H9 (cell line): ENCODE measurements at regions not wholly inside any gene's neighbourhood (a gene's known extent, or its start where the extent isn't known, plus 50 kb on each side); places are given as distances from the start of the nearest gene placed in this dataset.
A peak's percentile ranks its signal among the peaks of the same experiment; 100 is the strongest.

Experiments used
- DNase-seq: peaks from one replicate; pipeline ENCODE4 v3.0.0-alpha.2; 2017
- H2AFZ ChIP-seq: one replicate; pipeline ENCODE4 v1.6.1; 2013; ENCODE audit warnings: mild to moderate bottlenecking, low read length, control low read depth, moderate library complexity
- H2AK5ac ChIP-seq: 2 replicates; pipeline ENCODE4 v1.6.1; 2013; ENCODE audit warnings: low read length, control low read depth, mixed read lengths; ENCODE audit not compliant: insufficient read length
- H2BK120ac ChIP-seq: one replicate; pipeline ENCODE4 v1.6.1; 2013; ENCODE audit warnings: low read depth, mild to moderate bottlenecking, low read length, control low read depth, inconsistent platforms; ENCODE audit not compliant: poor library complexity, severe bottlenecking
- H2BK12ac ChIP-seq: 2 replicates; pipeline ENCODE4 v1.6.1; 2013; ENCODE audit warnings: low read length, control low read depth, mixed read lengths, low read depth; ENCODE audit not compliant: insufficient read length
- H2BK15ac ChIP-seq: 2 replicates; pipeline ENCODE4 v1.6.1; 2013; ENCODE audit warnings: low read depth, low read length, control low read depth
- H2BK20ac ChIP-seq: one replicate; pipeline ENCODE4 v1.6.1; 2013; ENCODE audit warnings: low read depth, mild to moderate bottlenecking, low read length, control low read depth, inconsistent platforms; ENCODE audit not compliant: poor library complexity, severe bottlenecking
- H2BK5ac ChIP-seq: 2 replicates; pipeline ENCODE4 v1.6.1; 2013; ENCODE audit warnings: low read length, control low read depth, mixed read lengths; ENCODE audit not compliant: insufficient read length
- H3K14ac ChIP-seq: 2 replicates; pipeline ENCODE4 v1.6.1; 2013; ENCODE audit warnings: low read length, control low read depth; ENCODE audit not compliant: insufficient read depth
- H3K18ac ChIP-seq: 2 replicates; pipeline ENCODE4 v1.6.1; 2013; ENCODE audit warnings: low read depth, mild to moderate bottlenecking, mixed read lengths, low read length, control low read depth; ENCODE audit not compliant: insufficient read length
- H3K23ac ChIP-seq: 2 replicates; pipeline ENCODE4 v1.6.1; 2013; ENCODE audit warnings: low read length, control low read depth, mixed read lengths, low read depth; ENCODE audit not compliant: insufficient read length
- H3K23me2 ChIP-seq: 2 replicates; pipeline ENCODE4 v1.6.1; 2013; ENCODE audit warnings: low read depth, mild to moderate bottlenecking, mixed read lengths, low read length, control low read depth; ENCODE audit not compliant: insufficient read length, poor library complexity, severe bottlenecking
- H3K27ac ChIP-seq: 2 replicates; pipeline ENCODE4 v1.5.1; 2013; ENCODE audit warnings: low read length, control low read depth, mixed read lengths, low read depth; ENCODE audit not compliant: insufficient read length
- H3K27me3 ChIP-seq: 2 replicates; pipeline ENCODE4 v1.6.1; 2013; ENCODE audit warnings: low read length, control low read depth, inconsistent platforms; ENCODE audit not compliant: insufficient read depth
- H3K4ac ChIP-seq: 2 replicates; pipeline ENCODE4 v1.6.1; 2013; ENCODE audit warnings: low read depth, mild to moderate bottlenecking, control low read depth, inconsistent platforms, low read length, moderate library complexity
- H3K4me1 ChIP-seq: 2 replicates; pipeline ENCODE4 v1.6.1; 2013; ENCODE audit warnings: low read length, control low read depth, inconsistent platforms; ENCODE audit not compliant: insufficient read depth
- H3K4me2 ChIP-seq: 2 replicates; pipeline ENCODE4 v1.6.1; 2013; ENCODE audit warnings: low read length, control low read depth, mixed read lengths; ENCODE audit not compliant: insufficient read length, insufficient read depth
- H3K56ac ChIP-seq: 2 replicates; pipeline ENCODE4 v1.6.1; 2013; ENCODE audit warnings: low read depth, mild to moderate bottlenecking, mixed read lengths, low read length, control low read depth; ENCODE audit not compliant: insufficient read length
- H3K79me1 ChIP-seq: 2 replicates; pipeline ENCODE4 v1.6.1; 2013; ENCODE audit warnings: low read depth, mild to moderate bottlenecking, moderate library complexity, low read length, control low read depth, inconsistent platforms; ENCODE audit not compliant: insufficient read depth, poor library complexity, severe bottlenecking
- H3K79me2 ChIP-seq: 2 replicates; pipeline ENCODE4 v1.6.1; 2013; ENCODE audit warnings: low read length, control low read depth, inconsistent platforms; ENCODE audit not compliant: insufficient read depth
- H3K9ac ChIP-seq: 2 replicates; pipeline ENCODE4 v1.6.1; 2013; ENCODE audit warnings: low read length, control low read depth, mixed read lengths; ENCODE audit not compliant: insufficient read length; ENCODE audit errors: extremely low read depth
- H3K9me3 ChIP-seq: one replicate; pipeline ENCODE4 v1.6.1; 2013; ENCODE audit warnings: low read depth, low read length, inconsistent platforms; ENCODE audit not compliant: control insufficient read depth
- H3T11ph ChIP-seq: one replicate; pipeline ENCODE4 v1.6.1; 2013; ENCODE audit warnings: mild to moderate bottlenecking, low read length, control low read depth, inconsistent platforms
- H4K20me1 ChIP-seq: one replicate; pipeline ENCODE4 v1.6.1; 2013; ENCODE audit not compliant: control insufficient read depth, insufficient read length, insufficient read depth
- H4K5ac ChIP-seq: 2 replicates; pipeline ENCODE4 v1.6.1; 2013; ENCODE audit warnings: low read depth, mild to moderate bottlenecking, mixed read lengths, low read length, control low read depth; ENCODE audit not compliant: insufficient read length
- H4K8ac ChIP-seq: replicated peaks from 2 replicates; pipeline ENCODE4 v1.6.1; 2013; ENCODE audit warnings: low read length, control low read depth, mixed read lengths, low read depth; ENCODE audit not compliant: insufficient read length
- H4K91ac ChIP-seq: 2 replicates; pipeline ENCODE4 v1.6.1; 2013; ENCODE audit warnings: low read depth, mild to moderate bottlenecking, moderate library complexity, mixed read lengths, low read length, control low read depth; ENCODE audit not compliant: insufficient read length
- H3K27ac Mint-ChIP-seq, 3 experiments: 2 replicates in 2 of 3; 3 replicates in 1 of 3; pipeline ENCODE4 v1.8.0; 2020 to 2021; ENCODE audit warnings: mixed read lengths in 3 of 3, mild to moderate bottlenecking in 1 of 3, moderate library complexity in 1 of 3
- H3K27me3 Mint-ChIP-seq: 2 replicates; pipeline ENCODE4 v1.8.0; 2021; ENCODE audit warnings: low read depth, mild to moderate bottlenecking, moderate library complexity, mixed read lengths
- H3K36me3 Mint-ChIP-seq, 3 experiments: 2 replicates in 2 of 3; 3 replicates in 1 of 3; pipeline ENCODE4 v1.8.0; 2020 to 2021; ENCODE audit warnings: low read depth in 3 of 3, mixed read lengths in 3 of 3; ENCODE audit not compliant: insufficient read depth in 1 of 3
- H3K4me1 Mint-ChIP-seq, 2 experiments: 2 replicates each; pipeline ENCODE4 v1.8.0; 2020; ENCODE audit warnings: mixed read lengths in 2 of 2
- H3K4me3 Mint-ChIP-seq, 2 experiments: 2 replicates in 1 of 2; 3 replicates in 1 of 2; pipeline ENCODE4 v1.8.0; 2020 to 2021; ENCODE audit warnings: mild to moderate bottlenecking in 2 of 2, mixed read lengths in 2 of 2, moderate library complexity in 1 of 2
- H3K9me3 Mint-ChIP-seq, 2 experiments: 2 replicates in 1 of 2; 3 replicates in 1 of 2; pipeline ENCODE4 v1.8.0; 2020; ENCODE audit warnings: mild to moderate bottlenecking in 2 of 2, mixed read lengths in 2 of 2, moderate library complexity in 1 of 2
- WGBS: extraction: QIAGEN DNeasy Blood & Tissue Kit; methylation state at CpG from one replicate; pipeline ENCODE4 v1.1.7; 2013; ENCODE audit warnings: missing lambda C conversion rate, low lambda C conversion rate, mixed read lengths; ENCODE audit not compliant: insufficient read length; ENCODE audit errors: extremely low coverage; 5-methylcytosine and 5-hydroxymethylcytosine counted together
- TF ChIP-seq, protein P1 (sequence below): fragments of 200-600 bp; sonication (generic); conservative IDR thresholded peaks from 3 replicates; pipeline ENCODE4 v1.8.0; 2021; ENCODE audit warnings: antibody characterized with exemption, mild to moderate bottlenecking

DNA sequence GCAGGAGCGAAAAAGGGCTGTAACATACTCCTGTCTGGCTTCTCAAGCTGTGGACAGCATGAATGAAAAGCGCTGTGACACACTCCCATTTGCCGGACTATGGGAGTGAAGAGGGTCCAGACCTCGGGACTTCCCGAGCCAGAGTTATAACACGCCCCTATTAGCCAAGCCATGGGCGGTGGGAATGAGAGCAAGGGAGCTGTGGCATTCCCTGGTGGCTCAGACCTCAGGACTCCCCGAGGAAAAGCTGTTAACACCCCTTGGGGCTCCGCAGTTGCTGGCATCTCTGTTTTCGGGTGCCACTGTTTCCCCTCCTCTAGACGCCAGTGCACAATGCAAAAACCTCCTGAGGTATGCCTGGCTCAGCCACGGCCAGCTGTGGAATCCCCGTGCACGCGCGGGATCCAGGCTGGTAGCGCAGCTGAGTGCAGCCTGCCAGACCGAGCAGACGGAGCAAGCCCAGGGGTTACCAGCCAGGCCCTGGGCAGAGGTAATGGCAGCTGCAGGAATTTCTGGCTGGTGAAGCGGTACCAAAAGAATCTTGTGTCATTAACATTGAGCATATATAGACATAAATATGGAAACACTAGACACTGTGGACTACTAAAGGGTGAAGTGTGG lies 1534.6 kb upstream of the PRR20A start:
- Mint-ChIP-seq H3K36me3 (peaks cover 2 to 14% (median 2%) of the 10 kb centered on the region in 3 experiments; a peak in 5 of 7 replicates), H3K4me3 (no peak overlapping the region), H3K27me3 (no peaks in the 10 kb centered on the region), H3K4me1 (0 out of 4 replicates have a peak, but pooled peaks cover 0 to 3% of the 10 kb centered on the region in 2 experiments), H3K27ac (peak overlapping the region in 1 of 3 experiments; percentile 16; a peak in 1 of 7 replicates), H3K9me3 (peaks cover 0 to 2% of the 10 kb centered on the region in 2 experiments; a peak in 2 of 5 replicates)
- TF ChIP-seq, protein P1, sequence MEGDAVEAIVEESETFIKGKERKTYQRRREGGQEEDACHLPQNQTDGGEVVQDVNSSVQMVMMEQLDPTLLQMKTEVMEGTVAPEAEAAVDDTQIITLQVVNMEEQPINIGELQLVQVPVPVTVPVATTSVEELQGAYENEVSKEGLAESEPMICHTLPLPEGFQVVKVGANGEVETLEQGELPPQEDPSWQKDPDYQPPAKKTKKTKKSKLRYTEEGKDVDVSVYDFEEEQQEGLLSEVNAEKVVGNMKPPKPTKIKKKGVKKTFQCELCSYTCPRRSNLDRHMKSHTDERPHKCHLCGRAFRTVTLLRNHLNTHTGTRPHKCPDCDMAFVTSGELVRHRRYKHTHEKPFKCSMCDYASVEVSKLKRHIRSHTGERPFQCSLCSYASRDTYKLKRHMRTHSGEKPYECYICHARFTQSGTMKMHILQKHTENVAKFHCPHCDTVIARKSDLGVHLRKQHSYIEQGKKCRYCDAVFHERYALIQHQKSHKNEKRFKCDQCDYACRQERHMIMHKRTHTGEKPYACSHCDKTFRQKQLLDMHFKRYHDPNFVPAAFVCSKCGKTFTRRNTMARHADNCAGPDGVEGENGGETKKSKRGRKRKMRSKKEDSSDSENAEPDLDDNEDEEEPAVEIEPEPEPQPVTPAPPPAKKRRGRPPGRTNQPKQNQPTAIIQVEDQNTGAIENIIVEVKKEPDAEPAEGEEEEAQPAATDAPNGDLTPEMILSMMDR = no peak
- Histone ChIP-seq H4K20me1 (no peaks in the 10 kb centered on the region), H2BK120ac (no peak overlapping the region), H2BK15ac (no peak overlapping the region), H3K23ac (no peak overlapping the region), H3K4me1 (no peaks in the 10 kb centered on the region), H2AK5ac (no peak overlapping the region), H3K14ac (no peak overlapping the region; the same call in 1 of the 2 replicates), H3K27me3 (no peaks in the 10 kb centered on the region), H3K4ac (no peak overlapping the region), H3K79me2 (no peaks in the 10 kb centered on the region), H3K56ac (no peak overlapping the region), H3K4me2 (no peak overlapping the region), H4K8ac (no peak overlapping the region), H4K5ac (no peak overlapping the region), H3K23me2 (no peaks in the 10 kb centered on the region), H3T11ph (no peak overlapping the region), H3K18ac (no peak overlapping the region), H4K91ac (no peak overlapping the region), H3K9me3 (no peaks in the 10 kb centered on the region), H2BK20ac (no peak overlapping the region), H2BK5ac (no peak overlapping the region), H2AFZ (no peak overlapping the region), H3K27ac (no peak overlapping the region), H3K79me1 (no peaks in the 10 kb centered on the region), H2BK12ac (no peak overlapping the region), H3K9ac (no peak overlapping the region)
- no peak for DNase-seq
- WGBS = no CpG with 5 or more reads among the region's 20 CpGs
